Upper lobe of left lung (tissue), 4 donors: ENCODE measurements at regions not wholly inside any gene's neighbourhood (a gene's known extent, or its start where the extent isn't known, plus 50 kb on each side); places are given as distances from the start of the nearest gene placed in this dataset.

Experiments
- EP300 ChIP-seq, 4 donors: sonication (generic); formaldehyde crosslinking; IDR thresholded peaks; one replicate each; pipeline ENCODE4 v1.5.1; 2017; ENCODE audit warnings: antibody characterized with exemption in 4 of 4, control low read depth in 2 of 4
- POLR2A ChIP-seq, 4 donors: fragments of 450-650 bp; IDR thresholded peaks; one replicate each; pipeline ENCODE4 v1.5.1; 2016 to 2017; ENCODE audit warnings: antibody characterized with exemption in 4 of 4, mild to moderate bottlenecking in 2 of 4
- POLR2AphosphoS5 ChIP-seq, 2 donors: sonication (generic); formaldehyde crosslinking; IDR thresholded peaks; one replicate each; pipeline ENCODE4 v1.5.1; 2017; ENCODE audit warnings: antibody characterized with exemption in 2 of 2
- TF ChIP-seq, protein P1 (sequence below), 6 experiments: fragments of 450-650 bp in 4 of 6; fragments of 200-600 bp in 2 of 6; sonication (generic) in 2 of 6; IDR thresholded peaks; one replicate each; pipeline ENCODE4 v1.5.1; 2016 to 2019; ENCODE audit warnings: antibody characterized with exemption in 6 of 6

DNA sequence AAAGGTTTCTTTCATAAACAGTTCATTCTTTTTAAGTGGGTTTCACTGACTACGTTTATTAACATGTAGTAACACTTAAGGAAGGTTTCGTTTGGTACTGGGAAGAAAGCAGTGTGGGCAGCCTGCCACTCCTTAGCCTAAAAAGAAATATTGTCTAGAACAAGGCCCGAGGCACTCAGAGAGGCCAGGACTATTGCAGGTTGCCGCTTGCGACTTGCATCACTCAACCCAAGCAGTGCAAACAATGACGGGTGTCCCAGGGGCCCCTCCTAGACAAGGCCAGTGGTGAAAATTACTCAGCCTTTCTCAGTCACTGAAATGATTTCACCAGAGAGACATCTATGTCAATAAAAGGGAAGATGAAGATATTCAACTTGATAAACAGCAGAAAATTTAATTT, 243.9 kb downstream of the SNX13 start:
- TF ChIP-seq POLR2A (IDR thresholded peaks at IDR 0.05) (no peak), POLR2AphosphoS5 (IDR thresholded peaks at IDR 0.05) (no peak), EP300 (IDR thresholded peaks at IDR 0.05) (no peak)
- TF ChIP-seq, protein P1, sequence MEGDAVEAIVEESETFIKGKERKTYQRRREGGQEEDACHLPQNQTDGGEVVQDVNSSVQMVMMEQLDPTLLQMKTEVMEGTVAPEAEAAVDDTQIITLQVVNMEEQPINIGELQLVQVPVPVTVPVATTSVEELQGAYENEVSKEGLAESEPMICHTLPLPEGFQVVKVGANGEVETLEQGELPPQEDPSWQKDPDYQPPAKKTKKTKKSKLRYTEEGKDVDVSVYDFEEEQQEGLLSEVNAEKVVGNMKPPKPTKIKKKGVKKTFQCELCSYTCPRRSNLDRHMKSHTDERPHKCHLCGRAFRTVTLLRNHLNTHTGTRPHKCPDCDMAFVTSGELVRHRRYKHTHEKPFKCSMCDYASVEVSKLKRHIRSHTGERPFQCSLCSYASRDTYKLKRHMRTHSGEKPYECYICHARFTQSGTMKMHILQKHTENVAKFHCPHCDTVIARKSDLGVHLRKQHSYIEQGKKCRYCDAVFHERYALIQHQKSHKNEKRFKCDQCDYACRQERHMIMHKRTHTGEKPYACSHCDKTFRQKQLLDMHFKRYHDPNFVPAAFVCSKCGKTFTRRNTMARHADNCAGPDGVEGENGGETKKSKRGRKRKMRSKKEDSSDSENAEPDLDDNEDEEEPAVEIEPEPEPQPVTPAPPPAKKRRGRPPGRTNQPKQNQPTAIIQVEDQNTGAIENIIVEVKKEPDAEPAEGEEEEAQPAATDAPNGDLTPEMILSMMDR (IDR thresholded peaks at IDR 0.05), result no peak
